ENCODE measurements at regions not wholly inside any gene's neighbourhood (a gene's known extent, or its start where the extent isn't known, plus 50 kb on each side); places are given as distances from the start of the nearest gene placed in this dataset.

DNA sequence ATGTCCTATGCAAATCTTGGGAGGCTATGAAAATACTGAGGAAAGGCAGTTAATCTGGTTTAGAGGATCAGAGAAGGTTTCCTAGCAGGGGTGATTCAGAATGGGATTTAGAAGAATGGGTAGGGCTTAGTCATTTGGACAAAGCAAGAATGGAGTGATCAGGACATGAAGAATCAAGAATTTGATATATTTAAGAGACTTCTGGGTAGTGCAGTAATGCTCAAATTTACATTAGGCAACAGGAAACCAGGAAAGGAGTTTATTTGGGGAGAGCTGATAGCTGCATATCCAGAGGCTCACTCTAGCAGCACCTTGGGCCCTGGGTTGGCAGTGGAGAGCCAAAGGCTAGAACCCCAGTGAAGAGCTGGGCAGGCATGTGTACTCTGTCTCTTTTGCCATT, 78.9 kb upstream of the PAPPA start:
- Histone ChIP-seq H3K4me1 (ENCODE audit: control insufficient read depth in 4 of 4, insufficient read depth in 4 of 4, low read length in 3 of 4) (no peaks in the 10 kb centered on the region), H3K27ac (ENCODE audit: low read depth in 1 of 2, low read length in 2 of 2) (no peak overlapping the region), H3K9ac (ENCODE audit: low read depth in 1 of 2, low read length in 2 of 2) (no peak overlapping the region), H3K27me3 (ENCODE audit: control insufficient read depth in 4 of 4, insufficient read depth in 4 of 4, low read length in 3 of 4) (peaks cover 0 to 2% (median 0%) of the 10 kb centered on the region in 4 donors), H3K36me3 (ENCODE audit: control insufficient read depth in 4 of 4, insufficient read depth in 3 of 4, low read depth in 1 of 4, low read length in 3 of 4) (no peaks in the 10 kb centered on the region), H3K4me3 (ENCODE audit: low read depth in 1 of 3, low read length in 3 of 3) (no peak overlapping the region), H3K9me3 (ENCODE audit: control insufficient read depth in 4 of 4, low read length in 3 of 4) (no peaks in the 10 kb centered on the region)
- TF ChIP-seq FOXA1 (IDR thresholded peaks at IDR 0.05): no peak
- TF ChIP-seq EGR1 (IDR thresholded peaks at IDR 0.05; ENCODE audit: low read depth in 2 of 2): no peak
- no peak for TF ChIP-seq TAF1 (conservative IDR thresholded peaks at IDR 0.05)
- TF ChIP-seq ZBTB33 (IDR thresholded peaks at IDR 0.05): no peak
- no peak for TF ChIP-seq ATF3 (IDR thresholded peaks at IDR 0.05)
- no peak for TF ChIP-seq NR2F2 (IDR thresholded peaks at IDR 0.05)
- no peak for TF ChIP-seq JUND (IDR thresholded peaks at IDR 0.05)
- TF ChIP-seq HNF4A (conservative IDR thresholded peaks at IDR 0.05): no peak
- no peak for TF ChIP-seq SP1 (IDR thresholded peaks at IDR 0.05)
- no peak for TF ChIP-seq RXRA (IDR thresholded peaks at IDR 0.05)
- no peak for DNase-seq (ENCODE audit: low spot score)

DNA sequence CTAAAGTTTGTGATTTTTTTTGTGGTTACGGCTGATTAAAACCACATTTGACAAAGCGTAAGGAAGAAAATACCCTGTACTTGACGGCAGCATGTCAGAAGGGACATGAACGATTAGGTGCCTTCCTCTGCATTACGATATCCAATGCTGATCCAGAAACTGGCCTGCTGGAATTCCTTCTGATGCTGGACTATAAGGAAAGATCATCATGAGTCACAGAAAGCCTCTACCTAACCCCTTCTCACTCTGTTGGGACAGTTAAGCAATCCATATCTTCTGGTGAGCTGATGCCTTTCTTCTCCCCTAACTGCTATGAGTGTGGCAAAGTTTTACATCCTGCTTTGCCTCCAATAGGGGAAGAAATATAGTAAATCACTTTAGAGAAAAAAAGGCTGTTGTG, 78.4 kb upstream of the PAPPA start:
- no peaks in the 10 kb centered on the region for H3K36me3 ChIP-seq (ENCODE audit: control insufficient read depth in 4 of 4, insufficient read depth in 3 of 4, low read depth in 1 of 4, low read length in 3 of 4)
- WGBS: 88% methylated on average over 5 of the region's 5 CpGs
- TF ChIP-seq SP1 (IDR thresholded peaks at IDR 0.05): no peak
- no peak for TF ChIP-seq ATF3 (IDR thresholded peaks at IDR 0.05)
- TF ChIP-seq RXRA (IDR thresholded peaks at IDR 0.05): no peak
- TF ChIP-seq HNF4A (conservative IDR thresholded peaks at IDR 0.05): no peak
- TF ChIP-seq GABPA (IDR thresholded peaks at IDR 0.05 in 1 of 2, conservative IDR thresholded peaks at IDR 0.05 in 1 of 2): no peak
- no peaks in the 10 kb centered on the region for H3K27me3 ChIP-seq (ENCODE audit: control insufficient read depth in 4 of 4, insufficient read depth in 4 of 4, low read length in 3 of 4)
- no peak overlapping the region for H3K27ac ChIP-seq (ENCODE audit: low read depth in 1 of 2, low read length in 2 of 2)
- DNase-seq (ENCODE audit: low spot score): no peak
- H3K9ac ChIP-seq (ENCODE audit: low read depth in 1 of 2, low read length in 2 of 2): no peak overlapping the region
- H3K9me3 ChIP-seq (ENCODE audit: control insufficient read depth in 4 of 4, low read length in 3 of 4): no peaks in the 10 kb centered on the region
- no peak overlapping the region for H3K4me3 ChIP-seq (ENCODE audit: low read depth in 1 of 3, low read length in 3 of 3)
- H3K4me1 ChIP-seq (ENCODE audit: control insufficient read depth in 4 of 4, insufficient read depth in 4 of 4, low read length in 3 of 4): no peaks in the 10 kb centered on the region

DNA sequence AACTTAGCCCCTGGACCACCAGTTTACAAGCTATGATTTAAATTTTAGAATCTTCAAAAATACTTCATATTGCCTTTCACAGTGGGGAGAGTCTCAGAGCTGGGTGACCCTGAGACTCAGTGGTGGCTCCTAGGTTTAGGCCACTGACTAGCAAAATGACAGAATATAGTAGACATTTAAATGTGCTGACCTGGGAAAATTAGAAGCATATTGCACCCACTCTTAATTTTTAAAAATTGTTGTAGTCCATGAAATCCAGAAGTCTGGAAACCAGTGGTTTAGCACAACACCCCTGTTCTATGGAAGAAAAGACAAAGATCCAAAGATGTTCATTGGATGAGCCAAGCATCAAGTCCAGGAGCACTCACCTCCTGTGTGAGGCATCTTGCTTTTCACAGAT, 75.0 kb upstream of the PAPPA start:
- Histone ChIP-seq H3K27me3 (ENCODE audit: control insufficient read depth in 4 of 4, insufficient read depth in 4 of 4, low read length in 3 of 4) (no peaks in the 10 kb centered on the region), H3K27ac (ENCODE audit: low read depth in 1 of 2, low read length in 2 of 2) (no peak overlapping the region), H3K9ac (ENCODE audit: low read depth in 1 of 2, low read length in 2 of 2) (no peak overlapping the region), H3K36me3 (ENCODE audit: control insufficient read depth in 4 of 4, insufficient read depth in 3 of 4, low read depth in 1 of 4, low read length in 3 of 4) (no peaks in the 10 kb centered on the region), H3K4me1 (ENCODE audit: control insufficient read depth in 4 of 4, insufficient read depth in 4 of 4, low read length in 3 of 4) (no peaks in the 10 kb centered on the region), H3K4me3 (ENCODE audit: low read depth in 1 of 3, low read length in 3 of 3) (no peak overlapping the region), H3K9me3 (ENCODE audit: control insufficient read depth in 4 of 4, low read length in 3 of 4) (no peaks in the 10 kb centered on the region)
- TF ChIP-seq HNF4G (IDR thresholded peaks at IDR 0.05) (no peak), ZBTB33 (IDR thresholded peaks at IDR 0.05) (no peak), EGR1 (IDR thresholded peaks at IDR 0.05; ENCODE audit: low read depth in 2 of 2) (no peak), RAD21 (IDR thresholded peaks at IDR 0.05) (no peak), YY1 (IDR thresholded peaks at IDR 0.05) (no peak), ATF3 (IDR thresholded peaks at IDR 0.05) (no peak), NR2F2 (IDR thresholded peaks at IDR 0.05) (no peak), GABPA (IDR thresholded peaks at IDR 0.05 in 1 of 2, conservative IDR thresholded peaks at IDR 0.05 in 1 of 2) (no peak)
- TF ChIP-seq, protein P1, sequence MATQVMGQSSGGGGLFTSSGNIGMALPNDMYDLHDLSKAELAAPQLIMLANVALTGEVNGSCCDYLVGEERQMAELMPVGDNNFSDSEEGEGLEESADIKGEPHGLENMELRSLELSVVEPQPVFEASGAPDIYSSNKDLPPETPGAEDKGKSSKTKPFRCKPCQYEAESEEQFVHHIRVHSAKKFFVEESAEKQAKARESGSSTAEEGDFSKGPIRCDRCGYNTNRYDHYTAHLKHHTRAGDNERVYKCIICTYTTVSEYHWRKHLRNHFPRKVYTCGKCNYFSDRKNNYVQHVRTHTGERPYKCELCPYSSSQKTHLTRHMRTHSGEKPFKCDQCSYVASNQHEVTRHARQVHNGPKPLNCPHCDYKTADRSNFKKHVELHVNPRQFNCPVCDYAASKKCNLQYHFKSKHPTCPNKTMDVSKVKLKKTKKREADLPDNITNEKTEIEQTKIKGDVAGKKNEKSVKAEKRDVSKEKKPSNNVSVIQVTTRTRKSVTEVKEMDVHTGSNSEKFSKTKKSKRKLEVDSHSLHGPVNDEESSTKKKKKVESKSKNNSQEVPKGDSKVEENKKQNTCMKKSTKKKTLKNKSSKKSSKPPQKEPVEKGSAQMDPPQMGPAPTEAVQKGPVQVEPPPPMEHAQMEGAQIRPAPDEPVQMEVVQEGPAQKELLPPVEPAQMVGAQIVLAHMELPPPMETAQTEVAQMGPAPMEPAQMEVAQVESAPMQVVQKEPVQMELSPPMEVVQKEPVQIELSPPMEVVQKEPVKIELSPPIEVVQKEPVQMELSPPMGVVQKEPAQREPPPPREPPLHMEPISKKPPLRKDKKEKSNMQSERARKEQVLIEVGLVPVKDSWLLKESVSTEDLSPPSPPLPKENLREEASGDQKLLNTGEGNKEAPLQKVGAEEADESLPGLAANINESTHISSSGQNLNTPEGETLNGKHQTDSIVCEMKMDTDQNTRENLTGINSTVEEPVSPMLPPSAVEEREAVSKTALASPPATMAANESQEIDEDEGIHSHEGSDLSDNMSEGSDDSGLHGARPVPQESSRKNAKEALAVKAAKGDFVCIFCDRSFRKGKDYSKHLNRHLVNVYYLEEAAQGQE (IDR thresholded peaks at IDR 0.05): no peak
- DNase-seq (ENCODE audit: low spot score): no peak

Data from liver (tissue), 7 donors.